Left colon (tissue), 2 donors: ENCODE measurements at regions not wholly inside any gene's neighbourhood (a gene's known extent, or its start where the extent isn't known, plus 50 kb on each side); places are given as distances from the start of the nearest gene placed in this dataset.

ENCODE experiments used
- ATAC-seq: fragments of 200-7000 bp; cut with Tn5 transposase; one replicate; pipeline ENCODE4 v1.9.1; 2020; ENCODE audit warnings: mild to moderate bottlenecking, moderate library complexity
- DNase-seq, 2 donors: peaks; one replicate each; pipeline ENCODE4 v3.0.0-alpha.2; 2020
- intact Hi-C, 2 donors: fragments of 100-400 bp; cut with DNase I in 1 of 2; cut with micrococcal nuclease in 1 of 2; formaldehyde crosslinking; loops; one replicate each; pipeline versions ENCODE4 v1.11.2 to v1.14.0; 2022; cut with DNase I, micrococcal nuclease
- donor health status: DM: no; HTN: no; CAD: no.
- donor health status: DM: yes; HTN: yes; CAD: no.

DNA sequence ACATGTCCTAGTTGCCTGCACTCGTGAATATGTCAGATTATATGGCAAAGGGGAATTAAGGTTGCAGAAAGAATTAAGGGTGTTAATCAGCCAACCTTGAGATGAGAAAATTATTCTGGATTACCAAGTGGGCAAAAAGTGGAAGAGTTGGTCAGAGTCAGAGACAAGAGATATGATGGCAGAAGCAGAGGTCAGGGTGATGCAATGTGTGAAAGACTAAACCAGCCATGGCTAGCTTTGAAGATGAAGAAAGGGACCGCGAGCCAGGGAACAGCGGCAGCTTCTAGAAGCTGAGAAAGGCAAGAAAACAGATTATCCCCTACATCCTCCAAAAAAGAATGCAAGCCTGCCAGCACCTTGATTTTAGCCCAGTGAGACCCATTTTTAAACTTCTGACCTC, 385.6 kb downstream of the HNRNPD start:
- intact Hi-C loops: no loop called here
- ATAC-seq (no peak), DNase-seq (no peak)

DNA sequence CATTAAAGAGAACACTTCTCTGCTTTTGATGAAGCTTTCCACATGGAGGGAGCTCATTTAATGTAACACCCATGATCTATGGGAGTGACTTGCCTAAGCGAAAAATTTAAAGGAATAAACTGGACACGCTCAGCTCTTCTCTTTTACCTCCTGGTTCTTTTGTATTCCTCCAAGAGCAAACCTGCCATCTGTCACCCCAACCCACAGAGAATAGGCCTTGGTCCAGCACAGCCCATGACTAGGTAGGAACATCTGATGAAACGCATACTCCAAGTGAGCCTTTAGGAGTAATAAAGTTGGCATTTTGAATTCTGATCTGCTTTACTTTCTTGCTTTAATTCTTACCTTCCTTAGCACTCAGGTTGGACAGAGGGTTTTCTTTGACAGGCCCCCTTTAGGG, 389.0 kb downstream of the HNRNPD start:
- ATAC-seq (no peak), DNase-seq (no peak)
- intact Hi-C loops: no loop called here

DNA sequence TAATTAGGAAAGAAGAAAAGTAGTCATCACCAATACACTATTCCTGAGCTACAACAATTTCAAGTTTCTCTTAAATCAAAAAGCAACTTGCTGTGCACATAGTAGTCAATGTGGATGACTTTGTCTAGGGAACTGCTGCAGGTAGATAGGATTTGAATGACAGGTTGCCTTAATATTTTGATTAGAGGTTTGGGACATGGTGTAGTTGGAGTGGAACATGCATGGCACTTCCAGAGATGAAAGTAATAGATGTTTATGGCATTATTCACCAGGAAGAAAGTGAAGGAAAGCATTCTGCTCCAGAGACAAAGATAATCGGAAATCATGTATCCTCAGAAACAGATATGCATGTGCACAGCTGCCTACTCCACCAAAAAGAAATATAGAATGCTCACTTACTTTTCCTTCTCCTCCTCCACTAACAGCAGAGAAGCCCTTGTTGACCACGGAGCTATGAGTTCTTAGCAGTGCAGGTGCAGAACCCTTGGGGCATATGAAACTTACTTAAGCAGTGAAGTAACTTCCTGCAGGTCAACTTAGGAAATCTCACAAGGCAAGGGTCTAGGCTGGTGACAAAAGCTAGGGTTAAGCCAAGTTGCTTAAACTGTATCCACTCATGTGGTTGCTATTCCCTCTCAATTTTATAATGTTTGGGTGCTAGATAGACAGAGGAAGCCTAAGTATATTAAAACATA, 390.8 kb downstream of the HNRNPD start:
- no peak for DNase-seq
- intact Hi-C loops: no loop called here
- no peak for ATAC-seq

DNA sequence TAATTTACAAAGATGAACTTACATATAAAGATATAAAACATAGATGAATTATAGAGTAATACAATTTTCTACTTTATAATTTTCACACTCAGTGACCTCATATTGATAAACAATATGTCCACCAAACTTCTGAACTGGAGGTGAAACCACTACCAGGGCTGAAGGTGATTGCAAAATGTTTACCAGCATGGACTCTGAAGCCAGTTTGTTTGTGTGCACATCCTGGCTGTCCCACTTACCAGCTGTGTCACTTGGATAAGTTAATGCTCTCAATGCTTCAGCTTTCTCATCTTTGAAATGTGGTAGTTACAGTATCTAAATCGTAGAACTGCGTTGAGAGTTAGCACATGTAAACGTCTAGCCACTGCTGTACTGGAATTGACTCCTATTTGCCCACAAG, 392.6 kb downstream of the HNRNPD start:
- intact Hi-C loops: no loop called here
- ATAC-seq (no peak), DNase-seq (no peak)

DNA sequence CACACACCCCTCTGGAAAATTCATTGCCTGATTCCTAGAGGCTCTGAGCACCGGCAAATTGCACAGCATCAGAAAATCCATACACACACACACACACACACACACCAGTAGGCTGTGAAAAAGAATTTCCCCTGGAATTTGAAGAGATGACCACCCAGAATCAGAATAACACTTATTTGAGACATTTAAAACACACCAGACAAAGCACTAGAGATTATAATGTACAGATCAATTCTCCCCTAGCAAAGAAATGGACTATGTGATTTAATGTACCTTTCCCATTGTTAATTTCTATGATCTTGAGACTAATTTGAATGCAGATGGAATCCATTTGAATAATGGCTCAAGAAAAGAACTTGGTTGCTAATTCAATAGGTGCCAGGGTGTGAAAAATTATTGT, 399.3 kb downstream of the HNRNPD start:
- ATAC-seq (no peak), DNase-seq (no peak)
- intact Hi-C loops: no loop called here

DNA sequence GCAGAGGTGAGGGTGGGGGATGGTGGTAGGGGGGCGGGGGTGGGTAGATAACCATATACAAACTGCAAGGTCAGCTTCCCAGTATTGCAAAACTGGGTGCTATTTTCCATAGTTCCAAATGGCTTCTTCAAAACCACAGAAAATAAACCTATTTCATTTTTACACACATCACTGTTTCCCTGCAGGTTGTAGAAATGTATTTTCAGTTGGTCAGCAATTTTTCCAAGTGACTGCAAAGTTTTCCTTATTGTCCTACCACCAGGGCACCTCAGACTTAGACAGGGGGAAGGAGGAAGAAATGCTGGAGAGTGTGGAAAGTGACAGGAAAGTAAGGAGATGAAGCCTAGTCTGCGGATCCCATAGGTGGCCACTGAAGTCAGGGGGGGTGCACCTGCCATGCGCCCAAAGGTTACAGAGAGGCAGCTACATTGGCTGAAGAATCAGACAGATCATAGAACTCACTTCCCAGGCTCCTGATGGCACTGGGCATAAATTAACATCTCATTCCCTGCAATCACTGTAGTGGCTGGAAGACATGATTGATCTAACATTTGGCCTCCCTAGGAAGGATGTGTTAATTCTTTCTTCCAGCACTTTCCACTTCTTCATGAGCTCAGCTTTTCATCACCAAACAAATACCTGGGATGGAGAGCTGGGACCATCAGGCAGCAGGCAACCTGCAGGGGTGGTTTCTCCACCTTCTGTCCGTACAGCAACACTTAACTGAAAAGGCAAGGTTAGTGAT, 402.0 kb downstream of the HNRNPD start:
- DNase-seq: no peak
- ATAC-seq: no peak
- intact Hi-C loops: no loop called here

DNA sequence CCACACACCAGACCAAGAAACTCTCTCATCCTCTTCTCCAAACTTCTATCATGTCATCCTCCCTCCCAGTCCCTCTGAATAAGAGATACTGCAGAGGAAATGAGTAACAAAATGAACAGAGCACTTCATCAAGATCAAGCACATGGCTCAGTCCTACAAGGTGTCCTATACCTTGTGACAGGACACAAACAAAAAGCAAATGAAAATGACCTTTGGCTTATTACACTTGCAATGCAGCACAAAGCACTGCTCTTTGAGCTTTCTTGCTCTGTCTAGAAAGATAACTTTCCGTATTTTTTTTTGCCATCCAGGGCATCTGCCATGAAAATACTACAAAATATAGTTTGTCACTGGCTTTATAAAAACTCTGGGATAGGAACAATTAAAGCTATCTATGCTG, 402.7 kb downstream of the HNRNPD start:
- DNase-seq (no peak), ATAC-seq (no peak)
- intact Hi-C loops: no loop called here

DNA sequence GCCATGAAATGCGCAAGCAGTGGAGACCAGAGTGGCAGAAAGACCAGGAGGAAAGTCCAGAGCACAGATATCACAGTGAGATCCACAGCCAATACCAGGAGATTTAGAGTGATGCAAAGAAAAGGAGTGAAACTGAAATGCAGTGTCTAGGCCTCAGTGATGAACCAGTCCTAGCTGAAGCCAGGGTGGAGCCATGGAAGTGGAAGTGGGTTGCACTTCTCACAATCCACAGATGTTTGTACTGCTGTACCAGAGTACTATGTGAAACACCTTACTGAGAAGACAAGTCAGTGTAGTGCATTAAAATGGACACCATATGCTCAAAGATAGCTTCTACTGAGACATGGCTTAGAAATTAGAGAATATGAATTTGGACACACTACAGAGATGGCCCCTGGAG, 403.3 kb downstream of the HNRNPD start:
- intact Hi-C loops: no loop called here
- DNase-seq (no peak), ATAC-seq (no peak)

DNA sequence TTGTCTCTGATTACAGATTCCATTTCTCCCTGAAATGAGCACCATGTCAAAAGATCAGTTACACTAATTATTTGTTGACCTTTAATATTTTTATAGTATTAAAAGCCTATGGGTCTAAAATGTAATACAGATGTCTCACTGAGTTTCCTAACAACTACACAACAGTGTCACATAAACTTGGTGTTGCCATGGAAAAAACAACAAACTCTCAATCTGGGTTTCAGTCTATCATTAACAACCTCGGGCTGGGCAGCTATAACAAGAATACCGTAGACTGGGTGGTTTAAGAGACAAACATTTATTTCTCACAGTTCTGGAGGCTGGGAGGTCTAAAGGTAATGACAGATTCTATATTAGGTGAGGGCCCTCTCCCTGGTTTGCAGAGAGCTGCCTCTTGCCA, 407.1 kb downstream of the HNRNPD start:
- ATAC-seq (no peak), DNase-seq (no peak)
- intact Hi-C loops: no loop called here

DNA sequence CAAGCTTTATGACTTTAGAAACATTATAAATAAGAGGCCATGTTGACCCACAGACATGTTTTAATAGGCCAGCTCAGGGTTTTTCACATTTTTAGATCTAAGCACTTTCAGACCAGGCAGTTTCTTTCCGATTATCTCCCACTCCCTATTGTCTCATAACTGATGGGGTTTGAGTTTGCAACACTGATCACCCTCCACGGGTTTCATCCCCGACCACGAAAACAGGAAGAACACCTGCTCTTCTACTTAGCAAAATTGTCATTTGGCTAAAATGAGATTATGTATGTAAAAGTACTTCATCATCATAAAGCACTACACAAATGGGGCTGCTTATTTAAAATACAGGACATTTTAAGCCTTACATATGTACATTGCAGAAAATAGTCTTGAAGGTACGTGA, 407.9 kb downstream of the HNRNPD start:
- DNase-seq (no peak), ATAC-seq (no peak)
- intact Hi-C loops: no loop called here

DNA sequence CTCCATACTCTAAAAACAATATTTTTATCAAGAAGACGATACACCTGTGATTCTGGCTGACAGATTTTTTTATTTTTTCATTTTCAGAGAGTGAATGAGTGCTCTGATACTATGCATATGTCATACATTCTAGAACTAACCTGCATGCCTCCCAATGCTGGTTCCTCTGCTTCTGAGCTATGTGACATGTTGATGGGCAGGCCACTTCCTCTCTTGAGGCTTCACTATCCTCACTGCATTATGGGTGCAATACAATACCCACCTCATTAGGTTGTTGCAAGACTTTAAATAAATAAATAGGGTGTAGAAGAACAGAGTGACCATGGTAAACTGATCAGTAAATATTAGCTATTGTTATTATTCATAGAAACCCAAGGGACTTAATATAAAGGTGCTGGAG, 408.3 kb downstream of the HNRNPD start:
- DNase-seq (no peak), ATAC-seq (no peak)
- intact Hi-C loops: no loop called here

DNA sequence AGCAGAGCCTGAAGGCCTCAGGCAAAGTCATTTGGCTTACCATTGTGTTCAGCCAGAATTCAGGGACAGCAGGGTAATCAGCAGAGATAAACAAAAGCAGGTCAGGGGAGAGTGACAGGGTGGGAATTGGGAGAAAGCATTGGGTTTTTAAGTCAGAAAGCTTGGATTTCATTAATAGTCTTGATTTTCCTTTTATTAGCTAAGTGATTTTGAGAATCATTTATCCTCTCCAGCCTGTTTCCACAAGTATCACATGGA, 410.1 kb downstream of the HNRNPD start:
- no peak for DNase-seq
- intact Hi-C loops: no loop called here
- ATAC-seq: no peak

DNA sequence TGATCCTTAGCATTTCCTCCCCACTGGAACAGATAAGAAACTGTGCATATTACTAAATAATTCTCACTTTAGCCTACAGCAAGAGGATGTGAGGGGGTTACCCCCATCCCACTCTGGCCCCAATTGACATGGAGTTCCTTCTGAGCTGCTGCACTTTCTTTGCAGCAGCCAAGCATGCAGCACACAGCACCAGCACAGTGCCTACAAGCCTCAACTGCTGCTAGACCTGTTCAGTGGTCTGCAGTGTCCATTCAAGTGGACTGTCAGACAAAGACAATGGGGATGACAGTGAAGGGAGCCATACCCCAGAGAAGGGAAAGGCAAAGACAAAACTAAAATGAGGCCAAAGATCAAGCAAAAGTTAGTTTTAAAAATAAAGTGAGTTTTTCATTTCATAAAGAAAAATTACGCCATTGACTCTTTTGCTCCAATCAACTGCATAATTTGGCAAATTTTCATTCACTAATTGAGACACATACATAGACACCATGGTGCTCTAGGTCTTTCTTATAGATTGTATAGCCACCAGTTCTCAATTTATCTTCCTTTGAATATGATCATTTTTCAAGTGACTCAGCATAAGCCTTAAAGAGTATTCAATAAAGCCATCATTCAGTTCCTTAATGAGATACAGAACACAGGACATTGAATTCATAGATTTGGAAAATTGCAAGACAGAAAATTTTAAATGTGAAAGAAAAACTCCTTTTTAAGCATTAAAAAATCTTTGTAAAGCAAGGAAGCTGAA, 410.6 kb downstream of the HNRNPD start:
- intact Hi-C loops: no loop called here
- DNase-seq: no peak
- no peak for ATAC-seq

DNA sequence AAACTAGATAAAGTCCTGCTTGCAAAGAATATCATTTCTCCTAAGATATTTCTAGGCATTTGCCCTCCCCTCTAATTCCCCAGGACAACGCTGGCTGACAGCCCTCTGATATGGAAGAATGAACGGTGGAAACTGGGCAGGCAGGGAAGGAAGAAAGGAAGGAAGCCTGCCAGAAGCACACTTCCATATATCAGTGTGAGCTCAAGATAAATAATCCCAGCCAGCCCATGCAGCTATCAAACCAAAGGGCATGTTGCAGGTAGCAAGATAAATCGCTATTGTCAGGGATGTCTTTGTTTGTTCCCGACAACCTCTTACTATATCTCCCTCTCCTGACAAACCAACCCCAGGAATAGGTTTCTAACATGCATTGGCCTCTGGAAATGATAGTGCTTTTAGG, 412.8 kb downstream of the HNRNPD start:
- no peak for ATAC-seq

DNA sequence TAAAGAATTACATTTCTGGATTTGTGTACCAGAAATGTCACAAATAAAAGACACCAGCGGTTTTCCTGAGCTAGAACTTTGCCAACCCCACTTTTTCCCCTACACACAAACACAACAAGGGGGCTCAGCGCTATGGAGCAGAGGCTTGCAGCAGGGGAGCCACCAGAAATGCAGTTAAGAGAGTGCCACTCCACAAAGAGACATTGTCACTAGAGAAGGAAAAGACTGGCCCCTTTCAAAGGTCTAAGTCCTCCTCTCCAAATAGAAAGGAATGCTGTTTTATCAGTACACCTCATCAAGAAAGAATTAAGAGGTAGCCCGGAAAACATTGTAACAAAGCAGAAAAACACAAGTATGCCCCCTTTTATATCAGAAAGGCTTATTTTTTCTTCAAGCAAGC, 419.5 kb downstream of the HNRNPD start:
- ATAC-seq (no peak), DNase-seq (no peak)
- intact Hi-C loops: no loop called here

More for the DNA sequence above, 412.8 kb downstream of the HNRNPD start:
- DNase-seq: no peak
- intact Hi-C loops: no loop called here

DNA sequence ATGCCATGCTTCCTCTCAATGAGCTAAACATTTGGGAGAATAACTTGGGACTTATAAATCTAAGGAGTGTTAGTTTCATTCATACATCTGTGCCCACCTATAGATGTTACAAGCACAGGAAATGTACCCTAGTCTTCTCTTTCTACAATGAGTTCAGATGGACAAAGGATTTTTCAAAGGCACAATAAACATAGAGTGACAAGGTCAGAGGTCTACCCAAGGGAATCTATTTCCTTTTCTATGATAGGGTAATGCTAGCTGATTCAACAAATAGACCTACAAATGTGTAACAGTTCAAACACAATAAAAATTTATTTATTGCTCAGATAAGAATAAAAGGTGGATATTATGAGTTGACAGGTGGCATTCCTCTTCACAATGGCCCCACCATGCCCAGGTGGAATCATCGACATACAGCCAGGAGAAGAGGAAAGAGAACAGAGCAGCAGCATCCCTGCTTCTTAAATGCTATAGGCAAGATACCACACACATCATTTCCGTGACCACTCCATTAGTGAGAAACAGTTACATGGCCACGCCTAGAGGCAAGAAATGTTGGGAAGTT, 421.8 kb downstream of the HNRNPD start:
- DNase-seq: no peak

DNA sequence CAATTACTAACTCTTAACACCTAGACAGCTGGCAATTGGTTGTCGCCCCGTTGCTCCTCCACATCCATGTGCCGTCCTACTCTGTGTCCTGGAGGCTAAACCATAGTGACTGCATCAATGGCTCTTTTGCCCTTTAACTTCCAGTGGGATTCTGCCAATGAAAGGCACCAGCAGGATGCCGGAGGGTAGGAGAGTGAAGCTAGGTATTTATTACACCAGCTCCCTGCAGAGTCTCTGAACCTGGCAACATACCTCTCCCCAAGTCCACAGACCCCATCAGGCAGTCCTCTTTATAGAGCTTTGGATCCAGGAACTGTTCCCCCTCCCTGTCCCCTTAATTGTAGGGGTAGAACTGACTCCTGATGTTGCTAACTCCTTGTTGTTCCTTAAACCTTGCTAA, 426.8 kb downstream of the HNRNPD start:
- ATAC-seq: no peak
- no peak for DNase-seq
- intact Hi-C loops: no loop called here

More for the DNA sequence above, 421.8 kb downstream of the HNRNPD start:
- no peak for ATAC-seq
- intact Hi-C loops: no loop called here

DNA sequence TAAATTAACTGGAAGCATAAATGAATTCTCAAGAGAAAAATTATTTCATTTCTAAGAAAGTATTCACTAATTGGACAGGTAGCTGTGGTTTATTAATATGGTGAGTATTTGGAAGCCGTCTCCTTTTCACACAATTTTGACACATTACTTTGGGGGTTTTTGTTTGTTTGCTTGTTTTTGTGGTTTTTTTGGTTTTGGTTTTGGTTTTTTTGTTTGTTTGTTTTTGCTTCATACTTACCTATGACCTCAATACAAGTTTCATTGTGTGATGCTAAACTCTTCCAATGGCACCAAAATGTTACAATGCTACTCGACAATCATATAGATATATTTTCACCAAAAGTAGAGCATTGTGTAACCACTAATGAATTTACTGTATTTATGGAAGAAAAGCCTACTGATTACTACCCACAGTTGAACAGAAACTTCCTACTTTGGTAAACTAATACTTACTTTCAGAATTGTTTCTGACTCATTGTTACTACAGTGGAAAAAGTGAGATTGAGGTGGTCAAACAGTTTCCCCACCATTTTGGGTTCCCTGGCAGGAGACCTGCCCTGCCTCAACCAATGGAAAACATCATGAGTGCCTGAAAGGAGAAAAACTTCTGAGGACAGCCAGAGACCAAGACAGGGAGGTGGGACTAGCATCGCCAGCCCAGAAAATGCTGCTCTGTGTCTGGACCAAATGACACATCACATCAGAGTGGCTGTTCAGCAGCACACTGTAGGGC, 443.1 kb downstream of the HNRNPD start:
- DNase-seq (no peak), ATAC-seq (no peak)
- intact Hi-C loops: no loop called here

DNA sequence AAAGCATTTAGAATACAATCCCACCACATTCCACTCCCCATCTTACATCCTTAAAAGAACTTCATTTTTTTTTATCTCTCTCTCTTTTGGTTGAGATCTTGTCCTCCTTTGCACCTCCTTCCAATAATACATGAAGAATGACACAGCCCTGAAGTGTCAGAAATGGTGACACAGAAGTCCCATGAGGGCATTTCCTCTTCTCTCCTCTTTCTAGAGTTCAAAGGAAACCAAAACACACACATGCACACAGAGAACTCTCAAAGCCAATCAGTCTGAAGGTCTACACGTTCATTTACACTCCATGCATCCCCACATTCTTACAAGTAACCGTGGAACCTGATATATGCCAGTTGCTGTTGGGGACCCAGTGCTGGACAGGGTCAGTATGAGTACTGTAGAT, 450.7 kb downstream of the HNRNPD start:
- no peak for ATAC-seq
- intact Hi-C loops: no loop called here
- no peak for DNase-seq

DNA sequence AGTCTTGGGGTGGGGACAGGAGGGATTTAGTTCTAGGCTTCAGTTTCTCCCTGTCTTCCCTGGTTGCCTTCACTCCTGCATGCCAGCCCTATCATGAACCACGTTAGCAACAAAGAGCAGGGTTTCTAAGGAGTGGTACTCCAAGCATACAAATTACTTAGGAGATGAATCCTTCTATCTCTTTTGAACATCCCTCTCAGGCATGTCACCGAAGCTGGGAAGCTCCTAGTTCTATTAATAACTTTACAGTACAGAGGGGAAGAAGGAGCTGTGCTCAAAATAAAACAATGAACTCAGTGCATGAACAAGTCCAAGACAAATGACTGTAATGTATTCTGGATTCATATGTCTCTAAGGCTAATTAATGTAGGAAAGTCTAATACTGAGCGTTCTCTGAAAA, 450.6 kb upstream of the RASGEF1B start:
- intact Hi-C loops: no loop called here
- ATAC-seq (no peak), DNase-seq (no peak)
